ENCODE measurements at regions not wholly inside any gene's neighbourhood (a gene's known extent, or its start where the extent isn't known, plus 50 kb on each side); places are given as distances from the start of the nearest gene placed in this dataset.

GRCh38 chr4:132346016-132346415, 803.1 kb upstream of the PCDH10 start:
- TF ChIP-seq, protein P1, sequence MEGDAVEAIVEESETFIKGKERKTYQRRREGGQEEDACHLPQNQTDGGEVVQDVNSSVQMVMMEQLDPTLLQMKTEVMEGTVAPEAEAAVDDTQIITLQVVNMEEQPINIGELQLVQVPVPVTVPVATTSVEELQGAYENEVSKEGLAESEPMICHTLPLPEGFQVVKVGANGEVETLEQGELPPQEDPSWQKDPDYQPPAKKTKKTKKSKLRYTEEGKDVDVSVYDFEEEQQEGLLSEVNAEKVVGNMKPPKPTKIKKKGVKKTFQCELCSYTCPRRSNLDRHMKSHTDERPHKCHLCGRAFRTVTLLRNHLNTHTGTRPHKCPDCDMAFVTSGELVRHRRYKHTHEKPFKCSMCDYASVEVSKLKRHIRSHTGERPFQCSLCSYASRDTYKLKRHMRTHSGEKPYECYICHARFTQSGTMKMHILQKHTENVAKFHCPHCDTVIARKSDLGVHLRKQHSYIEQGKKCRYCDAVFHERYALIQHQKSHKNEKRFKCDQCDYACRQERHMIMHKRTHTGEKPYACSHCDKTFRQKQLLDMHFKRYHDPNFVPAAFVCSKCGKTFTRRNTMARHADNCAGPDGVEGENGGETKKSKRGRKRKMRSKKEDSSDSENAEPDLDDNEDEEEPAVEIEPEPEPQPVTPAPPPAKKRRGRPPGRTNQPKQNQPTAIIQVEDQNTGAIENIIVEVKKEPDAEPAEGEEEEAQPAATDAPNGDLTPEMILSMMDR (IDR thresholded peaks at IDR 0.05) = no peak
- no peak for TF ChIP-seq POLR2AphosphoS5 (IDR thresholded peaks at IDR 0.05)
- no peak for TF ChIP-seq POLR2A (IDR thresholded peaks at IDR 0.05)
- no peak for TF ChIP-seq EP300 (IDR thresholded peaks at IDR 0.05)

Data from sigmoid colon (tissue), 4 donors.